Neural progenitor cell (in vitro differentiated cells): ENCODE measurements at regions not wholly inside any gene's neighbourhood (a gene's known extent, or its start where the extent isn't known, plus 50 kb on each side); places are given as distances from the start of the nearest gene placed in this dataset.

ENCODE experiments used
- CTCF ChIP-seq: fragments of 200-600 bp; sonication (generic); IDR thresholded peaks from 2 replicates; pipeline ENCODE4 v1.5.1; 2017; ENCODE audit warnings: antibody characterized with exemption, mild to moderate bottlenecking
- EZH2 ChIP-seq: fragments of 200-600 bp; sonication (generic); IDR thresholded peaks from 2 replicates; pipeline ENCODE4 v1.6.1; 2017; ENCODE audit warnings: antibody characterized with exemption, mild to moderate bottlenecking, moderate library complexity

- TF ChIP-seq CTCF, result no peak
- no peak for TF ChIP-seq EZH2
Observed at GRCh38 chr16:79893445-79893844, 292.9 kb upstream of the MAF start.
